ENCODE measurements at regions not wholly inside any gene's neighbourhood (a gene's known extent, or its start where the extent isn't known, plus 50 kb on each side); places are given as distances from the start of the nearest gene placed in this dataset.

GRCh38 chr1:30639881-30640452 is 83.4 kb downstream of the MATN1 start:
- Mint-ChIP-seq H3K4me1 (ENCODE audit: low read depth) (no peaks in the 10 kb centered on the region), H3K9me3 (no peaks in the 10 kb centered on the region), H3K27ac (no peak overlapping the region), H3K4me3 (no peak overlapping the region), H3K27me3 (ENCODE audit: insufficient read depth) (peaks cover 36% of the 10 kb centered on the region), H3K36me3 (ENCODE audit: low read depth) (no peaks in the 10 kb centered on the region)
- TF ChIP-seq CTCF (IDR thresholded peaks at IDR 0.05) = no peak
- DNase-seq = no peak

GRCh38 chr1:30638811-30639210 is 84.6 kb downstream of the MATN1 start:
- TF ChIP-seq CTCF (IDR thresholded peaks at IDR 0.05) = no peak
- Mint-ChIP-seq H3K27me3 (ENCODE audit: insufficient read depth) (peaks cover 33% of the 10 kb centered on the region), H3K4me1 (ENCODE audit: low read depth) (no peaks in the 10 kb centered on the region), H3K9me3 (no peaks in the 10 kb centered on the region), H3K36me3 (ENCODE audit: low read depth) (no peaks in the 10 kb centered on the region), H3K27ac (no peak overlapping the region), H3K4me3 (no peak overlapping the region)
- no peak for DNase-seq

GRCh38 chr1:30638086-30638485 is 85.3 kb downstream of the MATN1 start:
- H3K9me3 Mint-ChIP-seq = no peaks in the 10 kb centered on the region
- DNase-seq = no peak
- TF ChIP-seq CTCF (IDR thresholded peaks at IDR 0.05) = no peak
- H3K27ac Mint-ChIP-seq = no peak overlapping the region
- no peaks in the 10 kb centered on the region for H3K4me1 Mint-ChIP-seq (ENCODE audit: low read depth)
- H3K36me3 Mint-ChIP-seq (ENCODE audit: low read depth) = no peaks in the 10 kb centered on the region
- no peak overlapping the region for H3K4me3 Mint-ChIP-seq
- peaks cover 27% of the 10 kb centered on the region for H3K27me3 Mint-ChIP-seq (ENCODE audit: insufficient read depth)

GRCh38 chr1:30637183-30637980 is 86.0 kb downstream of the MATN1 start:
- Mint-ChIP-seq H3K4me1 (ENCODE audit: low read depth) (no peaks in the 10 kb centered on the region), H3K27ac (no peak overlapping the region), H3K27me3 (ENCODE audit: insufficient read depth) (peaks cover 26% of the 10 kb centered on the region), H3K4me3 (no peak overlapping the region), H3K36me3 (ENCODE audit: low read depth) (no peaks in the 10 kb centered on the region), H3K9me3 (no peaks in the 10 kb centered on the region)
- no peak for TF ChIP-seq CTCF (IDR thresholded peaks at IDR 0.05)
- no peak for DNase-seq

GRCh38 chr1:30636621-30637020 is 86.8 kb downstream of the MATN1 start:
- Mint-ChIP-seq H3K4me3 (no peak overlapping the region), H3K9me3 (no peaks in the 10 kb centered on the region), H3K27me3 (ENCODE audit: insufficient read depth) (peaks cover 24% of the 10 kb centered on the region), H3K27ac (no peak overlapping the region), H3K4me1 (ENCODE audit: low read depth) (no peaks in the 10 kb centered on the region), H3K36me3 (ENCODE audit: low read depth) (no peaks in the 10 kb centered on the region)
- no peak for TF ChIP-seq CTCF (IDR thresholded peaks at IDR 0.05)
- DNase-seq = no peak

All from HFFc6 (cell line).